H9 (cell line): ENCODE measurements at regions not wholly inside any gene's neighbourhood (a gene's known extent, or its start where the extent isn't known, plus 50 kb on each side); places are given as distances from the start of the nearest gene placed in this dataset.

Experiments used
- DNase-seq: peaks from one replicate; pipeline ENCODE4 v3.0.0-alpha.2; 2017
- H2AFZ ChIP-seq: one replicate; pipeline ENCODE4 v1.6.1; 2013; ENCODE audit warnings: mild to moderate bottlenecking, low read length, control low read depth, moderate library complexity
- H2AK5ac ChIP-seq: 2 replicates; pipeline ENCODE4 v1.6.1; 2013; ENCODE audit warnings: low read length, control low read depth, mixed read lengths; ENCODE audit not compliant: insufficient read length
- H2BK120ac ChIP-seq: one replicate; pipeline ENCODE4 v1.6.1; 2013; ENCODE audit warnings: low read depth, mild to moderate bottlenecking, low read length, control low read depth, inconsistent platforms; ENCODE audit not compliant: poor library complexity, severe bottlenecking
- H2BK12ac ChIP-seq: 2 replicates; pipeline ENCODE4 v1.6.1; 2013; ENCODE audit warnings: low read length, control low read depth, mixed read lengths, low read depth; ENCODE audit not compliant: insufficient read length
- H2BK15ac ChIP-seq: 2 replicates; pipeline ENCODE4 v1.6.1; 2013; ENCODE audit warnings: low read depth, low read length, control low read depth
- H2BK20ac ChIP-seq: one replicate; pipeline ENCODE4 v1.6.1; 2013; ENCODE audit warnings: low read depth, mild to moderate bottlenecking, low read length, control low read depth, inconsistent platforms; ENCODE audit not compliant: poor library complexity, severe bottlenecking
- H2BK5ac ChIP-seq: 2 replicates; pipeline ENCODE4 v1.6.1; 2013; ENCODE audit warnings: low read length, control low read depth, mixed read lengths; ENCODE audit not compliant: insufficient read length
- H3K14ac ChIP-seq: 2 replicates; pipeline ENCODE4 v1.6.1; 2013; ENCODE audit warnings: low read length, control low read depth; ENCODE audit not compliant: insufficient read depth
- H3K18ac ChIP-seq: 2 replicates; pipeline ENCODE4 v1.6.1; 2013; ENCODE audit warnings: low read depth, mild to moderate bottlenecking, mixed read lengths, low read length, control low read depth; ENCODE audit not compliant: insufficient read length
- H3K23ac ChIP-seq: 2 replicates; pipeline ENCODE4 v1.6.1; 2013; ENCODE audit warnings: low read length, control low read depth, mixed read lengths, low read depth; ENCODE audit not compliant: insufficient read length
- H3K23me2 ChIP-seq: 2 replicates; pipeline ENCODE4 v1.6.1; 2013; ENCODE audit warnings: low read depth, mild to moderate bottlenecking, mixed read lengths, low read length, control low read depth; ENCODE audit not compliant: insufficient read length, poor library complexity, severe bottlenecking
- H3K27ac ChIP-seq: 2 replicates; pipeline ENCODE4 v1.5.1; 2013; ENCODE audit warnings: low read length, control low read depth, mixed read lengths, low read depth; ENCODE audit not compliant: insufficient read length
- H3K27me3 ChIP-seq: 2 replicates; pipeline ENCODE4 v1.6.1; 2013; ENCODE audit warnings: low read length, control low read depth, inconsistent platforms; ENCODE audit not compliant: insufficient read depth
- H3K4ac ChIP-seq: 2 replicates; pipeline ENCODE4 v1.6.1; 2013; ENCODE audit warnings: low read depth, mild to moderate bottlenecking, control low read depth, inconsistent platforms, low read length, moderate library complexity
- H3K4me1 ChIP-seq: 2 replicates; pipeline ENCODE4 v1.6.1; 2013; ENCODE audit warnings: low read length, control low read depth, inconsistent platforms; ENCODE audit not compliant: insufficient read depth
- H3K4me2 ChIP-seq: 2 replicates; pipeline ENCODE4 v1.6.1; 2013; ENCODE audit warnings: low read length, control low read depth, mixed read lengths; ENCODE audit not compliant: insufficient read length, insufficient read depth
- H3K56ac ChIP-seq: 2 replicates; pipeline ENCODE4 v1.6.1; 2013; ENCODE audit warnings: low read depth, mild to moderate bottlenecking, mixed read lengths, low read length, control low read depth; ENCODE audit not compliant: insufficient read length
- H3K79me1 ChIP-seq: 2 replicates; pipeline ENCODE4 v1.6.1; 2013; ENCODE audit warnings: low read depth, mild to moderate bottlenecking, moderate library complexity, low read length, control low read depth, inconsistent platforms; ENCODE audit not compliant: insufficient read depth, poor library complexity, severe bottlenecking
- H3K79me2 ChIP-seq: 2 replicates; pipeline ENCODE4 v1.6.1; 2013; ENCODE audit warnings: low read length, control low read depth, inconsistent platforms; ENCODE audit not compliant: insufficient read depth
- H3K9ac ChIP-seq: 2 replicates; pipeline ENCODE4 v1.6.1; 2013; ENCODE audit warnings: low read length, control low read depth, mixed read lengths; ENCODE audit not compliant: insufficient read length; ENCODE audit errors: extremely low read depth
- H3K9me3 ChIP-seq: one replicate; pipeline ENCODE4 v1.6.1; 2013; ENCODE audit warnings: low read depth, low read length, inconsistent platforms; ENCODE audit not compliant: control insufficient read depth
- H3T11ph ChIP-seq: one replicate; pipeline ENCODE4 v1.6.1; 2013; ENCODE audit warnings: mild to moderate bottlenecking, low read length, control low read depth, inconsistent platforms
- H4K20me1 ChIP-seq: one replicate; pipeline ENCODE4 v1.6.1; 2013; ENCODE audit not compliant: control insufficient read depth, insufficient read length, insufficient read depth
- H4K5ac ChIP-seq: 2 replicates; pipeline ENCODE4 v1.6.1; 2013; ENCODE audit warnings: low read depth, mild to moderate bottlenecking, mixed read lengths, low read length, control low read depth; ENCODE audit not compliant: insufficient read length
- H4K8ac ChIP-seq: replicated peaks from 2 replicates; pipeline ENCODE4 v1.6.1; 2013; ENCODE audit warnings: low read length, control low read depth, mixed read lengths, low read depth; ENCODE audit not compliant: insufficient read length
- H4K91ac ChIP-seq: 2 replicates; pipeline ENCODE4 v1.6.1; 2013; ENCODE audit warnings: low read depth, mild to moderate bottlenecking, moderate library complexity, mixed read lengths, low read length, control low read depth; ENCODE audit not compliant: insufficient read length
- H3K27ac Mint-ChIP-seq, 3 experiments: 2 replicates in 2 of 3; 3 replicates in 1 of 3; pipeline ENCODE4 v1.8.0; 2020 to 2021; ENCODE audit warnings: mixed read lengths in 3 of 3, mild to moderate bottlenecking in 1 of 3, moderate library complexity in 1 of 3
- H3K27me3 Mint-ChIP-seq: 2 replicates; pipeline ENCODE4 v1.8.0; 2021; ENCODE audit warnings: low read depth, mild to moderate bottlenecking, moderate library complexity, mixed read lengths
- H3K36me3 Mint-ChIP-seq, 3 experiments: 2 replicates in 2 of 3; 3 replicates in 1 of 3; pipeline ENCODE4 v1.8.0; 2020 to 2021; ENCODE audit warnings: low read depth in 3 of 3, mixed read lengths in 3 of 3; ENCODE audit not compliant: insufficient read depth in 1 of 3
- H3K4me1 Mint-ChIP-seq, 2 experiments: 2 replicates each; pipeline ENCODE4 v1.8.0; 2020; ENCODE audit warnings: mixed read lengths in 2 of 2
- H3K4me3 Mint-ChIP-seq, 2 experiments: 2 replicates in 1 of 2; 3 replicates in 1 of 2; pipeline ENCODE4 v1.8.0; 2020 to 2021; ENCODE audit warnings: mild to moderate bottlenecking in 2 of 2, mixed read lengths in 2 of 2, moderate library complexity in 1 of 2
- H3K9me3 Mint-ChIP-seq, 2 experiments: 2 replicates in 1 of 2; 3 replicates in 1 of 2; pipeline ENCODE4 v1.8.0; 2020; ENCODE audit warnings: mild to moderate bottlenecking in 2 of 2, mixed read lengths in 2 of 2, moderate library complexity in 1 of 2
- CTCF ChIP-seq: fragments of 200-600 bp; sonication (generic); conservative IDR thresholded peaks from 3 replicates; pipeline ENCODE4 v1.8.0; 2021; ENCODE audit warnings: antibody characterized with exemption, mild to moderate bottlenecking
- WGBS: extraction: QIAGEN DNeasy Blood & Tissue Kit; methylation state at CpG from one replicate; pipeline ENCODE4 v1.1.7; 2013; ENCODE audit warnings: missing lambda C conversion rate, low lambda C conversion rate, mixed read lengths; ENCODE audit not compliant: insufficient read length; ENCODE audit errors: extremely low coverage; 5-methylcytosine and 5-hydroxymethylcytosine counted together

GRCh38 chr5:54774281-54775170 is 210.9 kb downstream of the ESM1 start:
- no peak overlapping the region for H3K27ac ChIP-seq
- Mint-ChIP-seq H3K4me1 (no peaks in the 10 kb centered on the region; a peak in 2 of 4 replicates), H3K36me3 (no peaks in the 10 kb centered on the region), H3K27me3 (no peaks in the 10 kb centered on the region), H3K9me3 (no peaks in the 10 kb centered on the region), H3K27ac (no peak overlapping the region), H3K4me3 (no peak overlapping the region)
- WGBS = no CpG with 5 or more reads among the region's 10 CpGs
- no peaks in the 10 kb centered on the region for H3K9me3 ChIP-seq
- no peak overlapping the region for H3K14ac ChIP-seq
- H2BK12ac ChIP-seq = no peak overlapping the region
- no peak overlapping the region for H4K5ac ChIP-seq
- H2BK5ac ChIP-seq = no peak overlapping the region
- no peak overlapping the region for H3K18ac ChIP-seq
- no peak overlapping the region for H3K4me2 ChIP-seq
- H2AK5ac ChIP-seq = no peak overlapping the region
- DNase-seq = no peak
- no peak overlapping the region for H4K8ac ChIP-seq
- no peak overlapping the region for H3T11ph ChIP-seq
- H3K4me1 ChIP-seq = no peaks in the 10 kb centered on the region
- H3K79me1 ChIP-seq = no peaks in the 10 kb centered on the region
- H3K9ac ChIP-seq = no peak overlapping the region
- H2BK120ac ChIP-seq = no peak overlapping the region
- no peak overlapping the region for H2AFZ ChIP-seq
- H3K23ac ChIP-seq = no peak overlapping the region
- H4K20me1 ChIP-seq = no peaks in the 10 kb centered on the region
- no peaks in the 10 kb centered on the region for H3K27me3 ChIP-seq
- no peak overlapping the region for H3K4ac ChIP-seq
- H2BK15ac ChIP-seq = no peak overlapping the region
- H3K23me2 ChIP-seq = no peaks in the 10 kb centered on the region
- H3K56ac ChIP-seq = no peak overlapping the region
- no peak overlapping the region for H4K91ac ChIP-seq
- TF ChIP-seq CTCF = no peak
- no peak overlapping the region for H2BK20ac ChIP-seq
- H3K79me2 ChIP-seq = no peaks in the 10 kb centered on the region
